Stromal cell of bone marrow (primary cell): ENCODE measurements at regions not wholly inside any gene's neighbourhood (a gene's known extent, or its start where the extent isn't known, plus 50 kb on each side); places are given as distances from the start of the nearest gene placed in this dataset.
"Not testable (repeated sequence)": the region's sequence is repeated elsewhere in the genome, so short reads cannot be mapped to it uniquely, and the experiment has no call there.

Experiments
- DNase-seq: peaks from one replicate; pipeline ENCODE4 v3.0.0-alpha.2; 2012; ENCODE audit warnings: low read depth

DNA sequence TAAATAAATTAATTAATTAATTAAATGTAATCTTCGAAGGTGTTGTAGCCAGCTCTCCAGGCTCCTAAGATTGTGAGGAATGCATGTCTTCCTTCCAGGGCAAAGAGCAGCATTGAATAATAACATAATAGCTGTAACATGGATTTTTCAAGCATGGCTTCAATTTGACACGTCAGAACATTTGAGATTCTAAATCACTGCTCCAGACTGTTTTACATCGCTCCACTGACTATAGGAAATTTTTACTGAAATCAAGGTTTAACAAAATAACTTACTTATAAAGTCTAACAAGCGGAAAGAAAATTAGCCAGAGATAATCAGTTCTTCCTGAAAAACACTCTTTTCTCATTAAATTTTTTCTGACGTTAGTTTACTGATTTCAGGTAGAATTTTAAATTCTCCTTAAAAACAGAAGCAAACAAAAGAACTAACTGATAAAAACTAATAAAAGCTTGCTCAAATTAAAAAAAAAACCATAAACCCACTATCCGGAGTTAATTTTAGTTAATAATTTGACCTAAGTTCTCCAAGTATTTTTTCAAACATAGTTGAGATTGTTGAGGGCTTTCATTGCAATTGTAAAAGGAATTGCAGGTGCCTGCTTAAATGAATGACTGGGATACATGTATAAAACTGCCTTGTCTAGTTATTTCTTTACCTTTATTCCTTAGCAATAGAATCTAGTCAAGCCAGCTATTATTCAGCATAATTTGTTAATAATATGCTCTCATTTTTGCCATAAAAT is 51.2 kb upstream of the SGCE start:
- no peak for DNase-seq

DNA sequence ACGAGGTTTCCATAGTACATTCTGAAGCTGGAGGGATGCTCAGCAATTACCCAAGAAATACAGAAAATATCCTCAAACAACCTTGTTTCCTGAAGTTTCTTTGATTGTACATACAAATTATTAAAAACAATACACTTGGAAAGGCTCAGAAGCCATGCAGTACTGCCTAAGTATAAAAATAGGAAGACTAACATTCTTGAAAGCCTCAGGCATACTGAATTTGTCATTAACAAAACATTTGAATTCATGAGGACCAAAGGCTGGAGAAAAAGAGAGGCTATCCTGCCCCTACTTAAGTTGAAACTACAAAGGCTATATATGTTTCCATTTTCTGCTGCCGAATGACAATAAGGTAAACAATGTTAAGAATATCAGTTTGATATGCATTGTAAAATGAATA is 54.3 kb upstream of the SGCE start:
- peak; percentile 32 for DNase-seq

DNA sequence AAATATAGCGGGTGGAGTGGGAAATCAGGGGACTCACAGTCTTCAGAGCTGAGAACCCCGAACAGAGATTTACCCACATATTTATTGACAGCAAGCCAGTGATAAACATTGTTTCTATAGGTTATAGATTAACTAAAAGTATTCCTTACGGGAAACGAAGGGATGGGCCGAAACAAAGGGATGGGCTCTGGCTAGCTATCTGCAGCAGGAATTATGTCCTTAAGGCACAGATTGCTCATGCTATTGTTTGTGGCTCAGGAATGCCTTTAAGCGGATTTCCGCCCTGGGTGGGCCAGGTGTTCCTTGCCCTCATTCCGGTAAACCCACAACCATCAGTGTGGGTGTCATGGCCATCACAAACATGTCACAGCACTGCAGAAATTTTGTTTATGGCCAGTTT is 66.4 kb upstream of the SGCE start:
- DNase-seq: not testable (repeated sequence)

DNA sequence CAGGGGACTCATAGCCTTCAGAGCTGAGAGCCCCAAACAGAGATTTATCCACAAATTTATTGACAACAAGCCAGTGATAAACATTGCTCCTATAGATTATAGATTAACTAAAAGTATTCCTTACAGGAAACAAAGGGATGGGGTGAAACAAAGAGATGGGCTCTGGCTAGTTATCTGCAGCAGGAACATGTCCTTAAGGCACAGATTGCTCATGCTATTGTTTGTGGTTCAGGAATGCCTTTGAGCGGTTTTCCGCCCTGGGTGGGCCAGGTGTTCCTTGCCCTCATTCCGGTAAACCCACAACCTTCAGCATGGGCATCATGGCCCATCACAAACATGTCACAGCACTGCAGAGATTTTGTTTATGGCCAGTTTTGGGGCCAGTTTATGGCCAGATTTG is 73.0 kb upstream of the SGCE start:
- DNase-seq: not testable (repeated sequence)

DNA sequence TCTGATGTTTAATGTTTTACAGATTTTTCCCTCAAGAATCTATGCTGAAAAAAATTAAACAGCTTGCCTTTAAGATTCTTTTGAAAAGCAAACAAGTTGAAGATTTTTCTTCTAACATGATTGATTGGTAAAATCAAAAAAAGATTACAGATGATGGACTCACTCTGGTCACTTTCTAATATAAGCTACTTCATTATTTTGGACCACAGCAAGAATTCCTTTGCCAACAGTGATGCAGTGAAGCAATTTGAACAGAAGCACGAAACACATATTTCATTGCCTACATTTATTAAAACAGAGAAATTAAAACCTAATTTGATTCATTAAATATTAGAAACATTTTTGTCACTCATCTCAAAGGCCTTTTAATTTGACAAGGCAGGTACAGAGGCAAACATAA is 82.1 kb upstream of the SGCE start:
- no peak for DNase-seq

DNA sequence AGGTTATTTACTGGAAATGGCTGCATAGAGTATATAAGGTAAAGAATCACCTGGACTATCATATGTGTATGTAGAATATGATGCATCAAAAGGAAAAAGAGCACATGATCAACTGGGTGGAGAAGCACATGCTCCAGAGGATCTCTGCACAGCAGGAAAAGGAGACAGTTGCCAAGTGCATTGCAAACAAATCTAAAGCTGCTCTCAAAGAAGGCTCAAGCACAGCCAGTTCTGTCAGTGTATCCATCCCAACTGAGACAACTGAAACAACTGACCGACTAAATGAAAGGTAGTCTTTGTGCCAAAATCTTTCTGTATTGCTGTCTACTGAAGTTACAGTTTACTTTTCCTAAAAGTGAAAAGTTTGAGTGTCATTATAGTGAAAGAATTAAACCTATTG is 83.2 kb upstream of the SGCE start:
- DNase-seq: no peak

DNA sequence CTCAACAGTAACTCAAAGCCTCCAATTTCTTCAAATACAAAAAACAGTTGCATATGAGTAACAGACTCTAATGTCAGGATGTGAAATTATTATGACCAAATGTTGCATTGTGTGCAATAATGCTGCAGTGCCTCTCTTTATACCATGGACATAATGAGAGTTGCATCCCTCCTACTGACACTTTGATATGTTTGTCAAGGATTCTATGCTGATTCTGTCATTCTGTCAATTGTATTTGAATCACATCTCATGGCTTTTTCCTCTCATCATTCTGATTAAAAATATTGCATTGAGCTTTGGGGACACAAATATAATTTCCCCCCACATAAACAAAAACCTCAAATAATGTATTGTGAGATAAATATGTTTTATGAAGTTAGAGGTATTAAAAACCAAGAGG is 84.6 kb upstream of the SGCE start:
- no peak for DNase-seq

DNA sequence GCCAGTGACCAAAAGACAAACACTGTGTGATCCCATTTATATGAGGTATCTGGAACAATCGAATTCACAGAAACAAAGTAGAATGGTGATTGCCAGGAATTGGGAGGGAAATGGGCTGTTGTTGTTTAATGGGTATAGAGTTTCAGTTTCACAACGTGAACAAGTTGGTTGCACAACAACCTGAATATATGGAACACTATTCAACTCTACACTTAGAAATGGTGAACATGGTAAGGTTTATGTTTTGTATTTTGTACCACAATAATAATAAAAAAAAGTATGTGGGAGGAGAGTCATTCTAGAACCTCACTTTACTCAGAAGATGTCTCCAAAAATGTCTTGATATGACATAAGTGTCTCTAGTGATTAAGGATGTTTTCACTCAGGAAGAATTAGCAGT is 85.2 kb upstream of the SGCE start:
- DNase-seq: no peak

DNA sequence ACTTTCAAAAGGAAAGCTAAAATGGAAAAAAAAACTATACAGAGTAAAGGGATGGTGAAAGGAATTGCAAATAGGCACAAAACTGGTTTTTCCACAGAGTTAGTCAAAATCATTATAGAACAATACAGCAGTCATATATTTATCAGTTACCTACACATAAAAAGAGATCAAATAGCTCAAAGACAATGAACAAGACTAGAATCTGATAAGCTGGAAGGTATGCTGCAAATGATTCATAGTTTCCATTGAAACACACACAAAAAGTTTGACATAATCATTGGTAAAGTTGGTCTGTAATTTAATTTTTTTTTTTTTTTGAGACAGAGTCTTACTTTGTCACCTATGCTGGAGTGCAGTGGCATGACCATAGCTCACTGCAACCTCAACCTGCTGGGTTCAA is 92.4 kb upstream of the SGCE start:
- DNase-seq: no peak

DNA sequence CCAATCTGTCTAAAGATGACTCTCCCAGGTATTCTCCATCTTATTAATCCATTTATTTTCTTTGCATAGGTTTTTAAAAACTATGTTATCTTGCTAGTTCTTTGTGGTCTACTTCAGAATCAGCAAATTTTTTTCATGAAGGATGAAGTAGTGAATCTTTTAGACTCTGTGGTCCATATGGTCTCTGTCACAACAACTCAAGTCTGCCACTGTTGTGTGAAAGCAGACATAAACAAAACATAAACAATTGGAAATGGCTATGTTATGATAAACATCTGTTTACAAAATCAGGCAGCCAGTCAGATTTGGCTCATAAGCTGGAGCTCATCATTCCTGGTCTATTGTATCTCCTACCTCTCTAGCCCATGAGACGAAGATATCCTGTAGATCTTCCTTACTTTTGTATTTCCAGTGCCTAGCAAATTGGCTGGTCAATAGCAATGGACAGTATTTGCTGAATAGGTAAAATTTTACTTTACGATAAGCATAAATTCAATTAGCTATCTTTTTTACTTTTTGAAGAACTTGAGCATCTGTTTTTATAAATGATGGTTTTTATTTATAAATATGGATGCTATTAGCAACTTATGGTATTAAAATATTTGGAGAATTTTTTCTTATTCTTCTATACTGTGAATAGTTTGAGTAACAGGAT is 104.6 kb upstream of the SGCE start:
- DNase-seq: no peak

DNA sequence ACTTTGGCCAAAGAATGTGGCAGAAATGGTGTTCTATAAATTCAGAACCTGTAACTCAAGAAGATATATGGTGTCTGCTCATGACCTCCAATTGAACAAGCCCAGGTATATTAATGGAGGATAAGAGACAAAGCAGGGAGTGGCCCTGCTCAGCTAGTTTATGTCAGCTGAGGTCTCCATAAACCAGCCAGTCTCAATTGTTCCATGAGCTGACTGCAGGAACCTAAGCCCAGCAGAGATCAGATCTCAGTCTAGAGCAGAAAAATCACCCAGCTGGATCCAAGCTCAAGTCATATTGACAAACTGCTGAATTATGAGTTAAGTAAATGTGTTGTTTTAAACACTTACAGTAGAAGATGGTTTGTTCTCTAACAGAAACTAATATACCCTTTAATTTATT is 105.5 kb upstream of the SGCE start:
- no peak for DNase-seq

DNA sequence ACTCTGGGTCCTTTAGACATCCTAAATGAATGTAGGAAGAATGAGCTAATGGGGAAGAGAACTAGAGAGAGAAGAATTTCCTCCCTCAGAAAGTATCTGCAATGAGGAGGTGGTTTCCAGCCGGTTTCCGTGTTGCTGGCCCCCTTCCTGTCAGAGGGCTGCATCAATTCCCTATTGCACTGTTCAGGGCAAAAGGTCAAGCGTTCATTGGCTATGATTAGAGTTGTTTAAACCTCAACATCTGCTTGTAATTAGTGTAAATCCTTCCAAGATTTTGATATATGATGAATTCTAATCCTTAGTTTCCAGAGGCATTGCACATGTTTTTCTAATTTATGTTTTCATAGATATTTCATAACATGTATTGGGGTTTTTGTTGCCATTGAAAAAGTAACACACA is 107.3 kb upstream of the SGCE start:
- DNase-seq: peak; percentile 25

DNA sequence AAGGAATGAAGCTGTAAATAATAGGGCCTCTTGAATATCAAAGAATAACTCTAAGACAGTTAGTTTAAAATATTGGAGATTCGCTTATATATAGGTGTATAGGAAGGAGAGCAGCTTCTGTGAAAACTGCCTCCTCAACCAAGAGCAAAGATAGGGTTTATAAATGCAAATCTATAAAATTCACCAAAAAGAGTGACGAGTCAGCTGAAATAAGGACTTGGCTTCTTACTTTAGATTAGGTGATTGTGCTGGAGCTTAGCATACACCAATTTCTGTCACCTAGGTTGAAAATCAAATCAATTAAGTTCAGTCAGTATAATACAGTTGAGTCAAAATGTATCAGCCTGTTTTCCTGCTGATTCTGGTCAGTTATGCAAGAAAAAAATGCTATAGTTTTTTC is 113.8 kb upstream of the SGCE start:
- DNase-seq: no peak

DNA sequence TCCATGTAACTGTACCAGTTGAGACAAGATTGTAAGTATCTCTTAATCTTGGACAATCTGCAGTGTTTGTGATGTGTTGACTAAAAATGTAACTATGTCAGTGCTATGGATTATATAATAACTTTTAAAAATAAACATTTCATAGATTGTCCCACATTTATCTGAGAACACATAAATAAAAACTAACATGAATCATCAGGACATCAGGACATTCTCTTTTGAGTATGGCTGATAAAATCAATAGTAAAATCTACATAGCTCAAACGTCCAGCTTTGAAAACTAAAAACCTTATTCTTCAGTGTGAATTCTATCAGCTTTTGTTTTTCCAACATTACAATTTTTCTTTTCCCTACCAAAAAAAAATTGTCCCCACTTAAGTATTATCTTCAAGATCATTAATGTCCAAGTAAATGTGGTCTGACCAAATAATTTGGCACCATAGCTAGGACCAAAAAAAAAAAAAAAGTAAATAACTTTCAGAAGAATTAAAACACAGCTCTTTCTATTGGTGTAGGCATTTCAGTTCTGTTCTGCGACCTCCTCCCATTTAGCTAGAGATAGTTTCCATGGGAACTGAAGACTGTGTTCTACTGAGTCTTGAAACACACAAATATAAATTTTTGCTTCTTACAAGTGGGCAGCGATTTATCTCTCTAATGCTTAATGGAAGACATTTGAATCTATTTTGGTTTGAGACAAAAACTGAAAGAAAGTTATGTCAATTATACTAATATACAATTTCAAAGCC is 123.0 kb upstream of the SGCE start:
- DNase-seq: no peak

DNA sequence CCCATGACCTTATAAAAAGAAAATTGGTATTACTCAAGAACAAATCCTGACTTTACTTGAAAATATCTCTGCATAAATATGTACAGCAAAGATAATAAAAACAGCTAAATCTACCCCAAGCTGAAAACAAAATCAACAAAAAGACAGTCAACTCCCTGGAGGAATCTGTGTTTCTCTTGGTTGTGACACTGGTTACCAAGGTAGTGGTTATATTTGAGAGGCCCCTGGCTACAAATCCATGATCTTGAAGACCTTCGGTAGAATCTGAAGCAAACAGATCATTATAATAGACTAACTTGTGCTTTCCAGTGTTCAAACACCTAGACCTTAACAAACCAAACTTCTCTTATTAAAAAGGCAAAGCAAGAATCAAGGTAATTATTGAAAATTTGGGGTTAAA is 123.9 kb upstream of the SGCE start:
- DNase-seq: no peak

DNA sequence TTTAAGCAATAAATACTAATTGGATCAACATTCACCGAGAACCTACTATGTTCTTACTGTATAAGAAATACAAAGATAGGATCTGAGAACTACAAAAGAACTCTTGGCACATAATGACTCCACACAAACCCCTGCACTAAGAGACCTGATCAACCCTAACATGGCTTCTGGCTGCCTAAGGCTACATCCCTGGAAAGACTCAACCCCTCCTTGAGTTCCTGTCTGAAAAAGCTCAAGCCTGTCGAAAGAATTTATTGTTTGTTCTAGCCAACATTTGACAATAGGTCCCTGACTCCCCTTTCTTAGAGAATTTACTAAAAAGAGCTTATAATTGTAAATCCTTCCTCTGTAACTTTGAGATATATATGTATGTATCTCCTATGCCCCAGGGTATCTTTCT is 125.3 kb upstream of the SGCE start:
- DNase-seq: no peak

DNA sequence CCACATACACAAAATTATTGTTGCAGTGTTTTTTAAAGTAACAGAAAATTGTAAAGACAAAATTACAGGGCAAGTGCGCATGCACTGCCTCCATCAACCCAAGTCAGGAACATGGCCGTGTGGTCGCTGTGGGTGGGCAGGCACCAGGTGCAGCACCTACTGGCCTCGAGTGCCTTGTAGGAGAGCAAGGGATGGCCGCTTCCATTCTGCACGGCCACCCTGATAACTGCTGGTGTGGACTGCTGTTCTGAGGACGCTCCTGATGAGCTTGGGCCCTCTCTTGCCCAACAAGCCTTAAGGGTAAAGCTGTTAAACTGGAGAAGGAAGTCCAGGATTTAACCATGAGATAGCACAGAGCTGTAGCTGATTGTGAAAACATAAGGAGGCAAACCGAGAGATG is 124.6 kb upstream of the PPP1R9A start:
- no peak for DNase-seq

DNA sequence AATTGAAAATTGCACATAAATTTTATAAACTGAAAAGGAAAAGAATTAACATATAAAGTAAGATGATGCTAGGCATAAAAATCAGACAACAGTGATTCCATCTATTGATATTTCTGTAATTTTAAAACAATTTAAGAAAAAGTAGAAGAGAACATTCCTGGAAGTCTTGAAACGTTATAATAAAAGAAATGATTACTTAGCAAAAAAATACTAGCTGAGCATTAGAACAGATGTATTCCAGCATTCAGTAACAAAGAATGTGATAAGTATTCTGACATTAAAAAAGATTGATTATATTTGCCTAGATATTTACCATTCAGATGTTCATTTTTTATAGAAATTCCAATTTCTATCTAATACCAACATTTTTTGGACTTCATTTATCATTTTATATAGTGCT is 120.1 kb upstream of the PPP1R9A start:
- no peak for DNase-seq

DNA sequence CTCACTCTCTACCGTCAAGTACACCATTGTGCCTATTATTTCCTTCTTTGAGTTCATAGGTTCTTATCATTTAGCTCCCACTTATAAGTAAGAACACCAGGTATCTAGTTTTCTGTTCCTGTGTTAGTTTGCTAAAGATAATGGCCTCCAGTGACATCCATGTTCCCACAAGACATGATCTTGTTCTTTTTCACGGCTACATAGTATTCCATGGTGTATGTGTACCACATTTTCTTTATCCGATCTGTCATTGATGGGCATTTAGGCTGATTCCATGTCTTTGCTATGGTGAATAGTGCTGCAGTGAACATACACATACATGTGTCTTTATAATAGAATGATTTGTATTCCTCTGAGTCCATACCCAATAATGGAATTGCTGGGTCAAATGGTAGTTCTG is 119.0 kb upstream of the PPP1R9A start:
- not testable (repeated sequence) for DNase-seq

DNA sequence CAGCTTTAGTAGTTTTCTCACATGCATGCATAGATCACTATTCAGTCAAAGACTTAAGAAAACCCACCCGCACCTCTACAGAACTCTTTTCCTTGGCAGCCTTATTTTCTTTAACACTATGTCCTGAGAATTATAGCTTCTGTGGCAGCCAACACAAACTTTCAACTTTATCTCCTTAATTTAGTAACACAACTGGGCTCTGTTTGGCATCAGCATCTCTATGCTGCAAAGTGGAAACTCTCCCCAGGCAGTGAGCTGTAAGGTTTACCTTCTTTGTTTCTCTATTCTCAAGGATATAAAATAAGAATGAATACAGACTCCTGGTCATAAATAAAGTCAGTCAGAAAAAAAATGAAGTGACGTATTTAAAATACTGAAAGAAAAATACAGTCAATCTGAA is 115.2 kb upstream of the PPP1R9A start:
- DNase-seq: no peak

DNA sequence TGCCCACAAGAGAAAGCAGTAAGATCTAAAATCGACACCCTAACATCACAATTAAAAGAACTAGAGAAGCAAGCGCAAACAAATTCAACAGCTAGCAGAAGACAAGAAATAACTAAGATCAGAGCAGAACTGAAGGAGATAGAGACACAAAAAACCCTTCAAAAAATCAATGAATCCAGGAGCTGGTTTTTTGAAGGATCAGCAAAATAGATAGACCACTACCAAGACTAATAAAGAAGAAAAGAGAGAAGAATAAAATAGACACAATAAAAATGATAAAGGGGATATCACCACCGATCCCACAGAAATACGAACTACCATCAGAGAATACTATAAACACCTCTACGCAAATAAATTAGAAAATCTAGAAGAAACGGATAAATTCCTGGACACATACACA is 110.0 kb upstream of the PPP1R9A start:
- DNase-seq: not testable (repeated sequence)

DNA sequence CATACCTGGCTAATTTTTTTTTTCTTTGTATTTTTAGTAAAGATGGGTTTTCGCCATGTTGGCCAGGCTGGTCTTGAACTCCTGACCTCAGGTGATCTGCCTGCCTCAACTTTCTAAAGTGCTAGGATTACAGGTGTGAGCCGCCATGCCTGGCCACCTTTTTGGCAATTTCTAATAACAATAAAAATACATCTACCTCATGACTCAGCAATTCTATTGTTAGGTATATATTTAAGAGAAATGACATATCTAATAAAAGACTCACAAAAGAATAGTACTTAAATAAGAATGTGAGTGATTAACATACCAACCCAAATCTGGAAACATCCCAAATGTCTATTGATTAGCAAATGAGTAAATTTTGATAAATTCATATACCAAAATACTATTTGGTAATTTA is 103.6 kb upstream of the PPP1R9A start:
- no peak for DNase-seq

DNA sequence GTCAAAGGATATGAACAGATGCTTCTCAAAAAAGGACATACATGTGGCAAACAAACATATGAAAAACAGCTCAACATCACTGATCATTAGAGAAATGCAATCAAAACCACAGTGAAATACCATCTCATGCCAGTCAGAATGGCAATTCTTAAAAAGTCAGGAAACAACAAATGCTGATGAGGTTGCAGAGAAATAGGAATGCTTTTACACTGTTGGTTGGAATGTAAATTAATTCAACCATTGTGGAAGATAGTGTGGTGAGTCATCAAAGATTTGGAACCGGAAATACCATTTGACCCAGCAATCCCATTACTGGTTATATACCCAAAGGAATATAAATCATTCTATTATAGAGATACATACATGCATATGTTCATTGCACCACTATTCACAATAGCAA is 98.7 kb upstream of the PPP1R9A start:
- not testable (repeated sequence) for DNase-seq
